ENCODE measurements at regions not wholly inside any gene's neighbourhood (a gene's known extent, or its start where the extent isn't known, plus 50 kb on each side); places are given as distances from the start of the nearest gene placed in this dataset.

DNA sequence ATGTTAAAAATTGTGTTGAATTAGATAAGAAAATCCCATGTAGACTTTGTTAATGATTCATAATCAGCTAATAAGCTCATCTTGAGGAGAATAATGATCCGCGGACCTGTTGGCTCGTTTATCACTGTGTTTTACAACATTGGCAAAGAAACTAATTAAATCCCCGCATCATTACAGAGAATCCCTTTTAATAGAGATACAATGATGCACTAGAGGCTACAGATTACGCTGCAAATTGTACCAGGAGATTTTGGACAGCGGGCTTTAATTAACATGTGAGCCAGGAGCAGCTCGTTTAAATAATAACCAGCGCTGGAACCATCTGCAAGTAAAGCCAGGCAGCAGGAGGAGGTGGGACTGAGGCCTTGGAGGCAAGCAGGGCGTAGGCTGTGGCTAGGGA lies 280.3 kb upstream of the POU3F1 start:
- no peaks in the 10 kb centered on the region for H3K36me3 ChIP-seq
- no peaks in the 10 kb centered on the region for H3K27me3 ChIP-seq (replicated peaks; ENCODE audit: insufficient read depth)
- no peak for ATAC-seq (ENCODE audit: insufficient number of reproducible peaks, low FRiP score, low read depth)
- TF ChIP-seq CTCF (IDR thresholded peaks at IDR 0.05): no peak
- H3K4me1 ChIP-seq (ENCODE audit: control insufficient read depth in 1 of 2, low read depth in 2 of 2): peaks cover 4 to 17% of the 10 kb centered on the region in 2 donors
- no peaks in the 10 kb centered on the region for H3K9me3 ChIP-seq
- H3K4me3 ChIP-seq: no peak overlapping the region
- no peak overlapping the region for H3K27ac ChIP-seq
- DNase-seq (ENCODE audit: low spot score): no peak

DNA sequence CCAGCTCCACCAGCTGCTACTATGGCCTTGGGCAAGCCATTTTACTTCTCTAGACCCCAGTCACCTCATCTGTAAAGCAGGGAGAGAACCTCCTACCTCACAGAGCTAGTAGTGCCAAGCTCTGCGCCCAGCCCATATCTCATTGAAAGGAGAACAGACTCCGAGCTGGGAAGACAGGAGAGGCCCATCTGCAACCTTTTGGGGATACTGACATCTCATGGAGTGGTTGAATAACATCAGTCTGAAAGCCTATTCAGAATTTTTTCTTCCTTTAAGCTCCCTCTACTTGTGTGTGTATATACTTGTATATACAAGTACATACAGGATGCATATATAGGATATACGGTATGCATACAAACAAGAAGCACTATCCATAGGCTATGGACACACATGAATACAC lies 279.5 kb upstream of the POU3F1 start:
- Histone ChIP-seq H3K4me1 (ENCODE audit: control insufficient read depth in 1 of 2, low read depth in 2 of 2) (peaks cover 4 to 17% of the 10 kb centered on the region in 2 donors), H3K4me3 (no peak overlapping the region), H3K27ac (no peak overlapping the region), H3K36me3 (no peaks in the 10 kb centered on the region), H3K9me3 (no peaks in the 10 kb centered on the region), H3K27me3 (replicated peaks; ENCODE audit: insufficient read depth) (no peaks in the 10 kb centered on the region)
- TF ChIP-seq CTCF (IDR thresholded peaks at IDR 0.05): no peak
- ATAC-seq (ENCODE audit: insufficient number of reproducible peaks, low FRiP score, low read depth) (no peak), DNase-seq (ENCODE audit: low spot score) (no peak)

DNA sequence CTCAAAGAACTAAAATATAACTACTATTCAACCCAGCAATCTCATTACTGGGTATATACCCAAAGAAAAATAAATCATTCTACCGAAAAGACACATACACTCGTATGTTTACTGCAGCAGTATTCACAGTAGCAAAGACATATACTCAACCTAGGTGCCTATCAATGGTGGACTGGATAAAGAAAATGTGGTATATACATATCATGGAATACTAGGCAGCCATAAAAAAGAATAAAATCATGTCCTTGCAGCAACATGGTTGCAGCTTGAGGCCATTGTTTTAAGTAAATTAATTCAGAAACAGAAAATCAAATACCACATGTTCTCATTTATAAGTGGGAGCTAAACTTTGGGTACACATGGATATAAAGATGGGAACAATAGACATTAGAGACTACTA lies 266.2 kb upstream of the POU3F1 start:
- TF ChIP-seq CTCF (IDR thresholded peaks at IDR 0.05): no peak
- Histone ChIP-seq H3K4me1 (ENCODE audit: control insufficient read depth in 1 of 2, low read depth in 2 of 2) (no peaks in the 10 kb centered on the region), H3K27me3 (replicated peaks; ENCODE audit: insufficient read depth) (no peaks in the 10 kb centered on the region), H3K27ac (no peak overlapping the region), H3K9me3 (peaks cover 3% of the 10 kb centered on the region), H3K36me3 (no peaks in the 10 kb centered on the region), H3K4me3 (no peak overlapping the region)
- no peak for DNase-seq (ENCODE audit: low spot score)
- no peak for ATAC-seq (ENCODE audit: insufficient number of reproducible peaks, low FRiP score, low read depth)

DNA sequence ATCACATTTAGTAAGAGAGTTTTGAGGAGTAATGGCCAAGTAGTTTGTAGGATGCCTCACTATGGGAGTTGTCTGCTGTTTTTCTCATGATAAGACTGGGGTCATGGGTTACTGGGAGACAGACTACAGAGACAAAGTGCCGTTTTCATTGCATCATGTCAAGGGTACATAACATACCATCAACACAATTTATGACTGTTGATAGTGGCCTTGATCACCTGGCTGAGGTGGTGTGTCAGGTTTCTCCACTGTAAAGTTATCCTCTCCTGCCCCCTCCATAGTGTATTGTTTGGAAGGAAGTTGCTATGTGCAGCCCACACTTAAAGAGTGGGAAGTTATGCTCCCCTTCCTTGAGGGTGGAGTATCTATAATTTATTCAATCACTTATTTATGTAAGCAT lies 263.5 kb upstream of the POU3F1 start:
- TF ChIP-seq CTCF (IDR thresholded peaks at IDR 0.05): no peak
- Histone ChIP-seq H3K27me3 (replicated peaks; ENCODE audit: insufficient read depth) (no peaks in the 10 kb centered on the region), H3K36me3 (no peaks in the 10 kb centered on the region), H3K27ac (no peak overlapping the region), H3K9me3 (peaks cover 3% of the 10 kb centered on the region), H3K4me1 (ENCODE audit: control insufficient read depth in 1 of 2, low read depth in 2 of 2) (no peaks in the 10 kb centered on the region), H3K4me3 (no peak overlapping the region)
- ATAC-seq (ENCODE audit: insufficient number of reproducible peaks, low FRiP score, low read depth) (no peak), DNase-seq (ENCODE audit: low spot score) (no peak)

DNA sequence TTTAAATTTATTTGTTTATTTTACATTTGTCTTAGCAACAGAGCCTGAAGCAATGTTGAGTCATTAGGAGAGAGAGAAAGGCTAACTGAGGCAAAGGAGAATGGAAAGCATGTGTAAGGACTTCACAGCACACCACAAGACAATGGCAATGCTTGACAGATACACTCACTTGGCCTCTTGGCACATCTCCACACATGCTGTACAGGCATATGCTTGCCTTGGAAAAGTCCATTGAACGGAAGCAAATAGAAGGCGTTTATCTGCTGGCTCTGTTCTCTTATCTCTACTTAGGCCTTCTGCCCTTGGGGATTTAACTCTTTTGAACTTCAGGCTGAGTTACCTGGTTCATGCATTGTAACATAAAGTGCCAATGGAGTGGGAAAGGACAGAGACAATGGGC lies 262.2 kb upstream of the POU3F1 start:
- Histone ChIP-seq H3K27me3 (replicated peaks; ENCODE audit: insufficient read depth) (no peaks in the 10 kb centered on the region), H3K4me1 (ENCODE audit: control insufficient read depth in 1 of 2, low read depth in 2 of 2) (no peaks in the 10 kb centered on the region), H3K9me3 (peaks cover 3% of the 10 kb centered on the region), H3K36me3 (no peaks in the 10 kb centered on the region), H3K27ac (no peak overlapping the region), H3K4me3 (no peak overlapping the region)
- ATAC-seq (ENCODE audit: insufficient number of reproducible peaks, low FRiP score, low read depth) (no peak), DNase-seq (ENCODE audit: low spot score) (no peak)
- TF ChIP-seq CTCF (IDR thresholded peaks at IDR 0.05): no peak

All from thoracic aorta (tissue), 2 donors.